ENCODE measurements at regions not wholly inside any gene's neighbourhood (a gene's known extent, or its start where the extent isn't known, plus 50 kb on each side); places are given as distances from the start of the nearest gene placed in this dataset.

DNA sequence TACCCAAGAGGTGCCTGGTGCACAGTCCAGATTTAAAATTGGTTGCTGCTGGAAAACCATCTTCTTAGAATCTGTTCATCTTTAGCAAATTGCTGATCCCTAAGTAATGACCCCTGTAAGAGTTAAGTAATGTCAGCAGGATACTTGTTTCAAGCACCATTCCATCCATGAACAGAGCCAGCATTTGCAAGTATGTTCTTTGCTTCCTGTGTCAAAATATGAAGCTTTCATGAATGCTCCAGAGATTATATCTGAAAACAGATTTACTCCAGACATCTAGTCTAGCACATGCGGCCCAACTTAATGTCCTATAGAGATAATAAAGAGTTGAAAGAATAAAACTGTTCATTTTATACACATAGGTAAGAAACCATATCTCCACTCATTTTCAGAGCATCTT is 98.7 kb upstream of the ZNF438 start:
- H3K4me3 ChIP-seq (replicated peaks; ENCODE audit: low read depth, low read length), result no peak overlapping the region
- H3K27me3 ChIP-seq (replicated peaks; ENCODE audit: control insufficient read depth, insufficient read depth, low read length), result no peaks in the 10 kb centered on the region
- no peak for DNase-seq (ENCODE audit: extremely low read depth, insufficient read length)
- no peaks in the 10 kb centered on the region for H3K36me3 ChIP-seq (ENCODE audit: control insufficient read depth, insufficient read depth, low read length)
- TF ChIP-seq, protein P1, sequence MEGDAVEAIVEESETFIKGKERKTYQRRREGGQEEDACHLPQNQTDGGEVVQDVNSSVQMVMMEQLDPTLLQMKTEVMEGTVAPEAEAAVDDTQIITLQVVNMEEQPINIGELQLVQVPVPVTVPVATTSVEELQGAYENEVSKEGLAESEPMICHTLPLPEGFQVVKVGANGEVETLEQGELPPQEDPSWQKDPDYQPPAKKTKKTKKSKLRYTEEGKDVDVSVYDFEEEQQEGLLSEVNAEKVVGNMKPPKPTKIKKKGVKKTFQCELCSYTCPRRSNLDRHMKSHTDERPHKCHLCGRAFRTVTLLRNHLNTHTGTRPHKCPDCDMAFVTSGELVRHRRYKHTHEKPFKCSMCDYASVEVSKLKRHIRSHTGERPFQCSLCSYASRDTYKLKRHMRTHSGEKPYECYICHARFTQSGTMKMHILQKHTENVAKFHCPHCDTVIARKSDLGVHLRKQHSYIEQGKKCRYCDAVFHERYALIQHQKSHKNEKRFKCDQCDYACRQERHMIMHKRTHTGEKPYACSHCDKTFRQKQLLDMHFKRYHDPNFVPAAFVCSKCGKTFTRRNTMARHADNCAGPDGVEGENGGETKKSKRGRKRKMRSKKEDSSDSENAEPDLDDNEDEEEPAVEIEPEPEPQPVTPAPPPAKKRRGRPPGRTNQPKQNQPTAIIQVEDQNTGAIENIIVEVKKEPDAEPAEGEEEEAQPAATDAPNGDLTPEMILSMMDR (IDR thresholded peaks at IDR 0.05; ENCODE audit: insufficient read depth, low read length, poor library complexity, severe bottlenecking), result no peak

DNA sequence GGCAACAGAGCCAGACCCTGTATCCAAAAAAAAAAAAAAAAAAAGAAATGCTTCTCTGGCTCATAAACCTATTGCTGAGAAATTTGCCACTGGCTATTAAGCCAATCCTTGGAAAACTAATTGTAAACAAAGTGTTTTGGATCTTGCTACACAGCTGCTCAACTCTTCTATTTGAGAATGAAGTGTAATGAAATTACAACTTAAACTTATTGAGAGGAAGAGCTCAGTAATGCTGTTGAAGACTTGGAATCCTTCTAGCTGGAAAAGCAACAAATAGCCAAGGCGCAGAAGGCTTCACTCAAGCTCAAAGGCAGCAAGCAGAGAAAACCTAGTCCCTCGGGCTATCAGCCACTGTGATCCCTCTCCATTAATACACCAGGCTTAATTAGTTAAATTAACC is 99.6 kb upstream of the ZNF438 start:
- Histone ChIP-seq H3K36me3 (ENCODE audit: control insufficient read depth, insufficient read depth, low read length) (no peaks in the 10 kb centered on the region), H3K27me3 (replicated peaks; ENCODE audit: control insufficient read depth, insufficient read depth, low read length) (no peaks in the 10 kb centered on the region), H3K4me3 (replicated peaks; ENCODE audit: low read depth, low read length) (no peak overlapping the region)
- no peak for DNase-seq (ENCODE audit: extremely low read depth, insufficient read length)
- TF ChIP-seq, protein P1 (IDR thresholded peaks at IDR 0.05; ENCODE audit: insufficient read depth, low read length, poor library complexity, severe bottlenecking), result no peak

DNA sequence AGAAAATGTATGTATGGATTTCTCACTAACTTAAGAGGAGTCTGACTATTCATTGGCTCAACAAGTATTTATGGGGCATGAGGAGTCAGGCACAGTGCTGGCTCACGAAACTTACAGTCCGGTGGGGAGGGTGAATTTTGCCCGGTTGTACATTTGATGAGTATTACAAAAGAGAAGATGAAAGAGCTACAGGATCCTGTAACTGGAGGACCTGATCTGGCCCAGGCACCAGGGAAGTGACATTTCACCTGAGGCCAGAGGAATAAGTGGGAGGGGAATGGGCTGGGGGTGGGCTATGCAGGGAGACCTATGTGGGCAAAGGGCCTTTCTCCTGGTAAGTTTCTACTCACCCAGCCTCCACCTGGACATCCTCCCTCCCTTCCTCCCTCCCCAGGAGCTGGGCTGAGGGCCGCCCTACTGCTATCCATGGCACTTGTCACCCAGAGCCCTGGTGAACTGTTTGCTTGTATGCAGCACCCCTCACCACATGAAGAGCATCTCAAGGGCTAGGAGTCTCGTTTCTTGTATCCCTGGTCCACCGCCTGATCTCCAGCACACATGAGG is 101.1 kb upstream of the ZNF438 start:
- H3K4me3 ChIP-seq (replicated peaks; ENCODE audit: low read depth, low read length), result no peak overlapping the region
- no peaks in the 10 kb centered on the region for H3K36me3 ChIP-seq (ENCODE audit: control insufficient read depth, insufficient read depth, low read length)
- no peak for DNase-seq (ENCODE audit: extremely low read depth, insufficient read length)
- no peaks in the 10 kb centered on the region for H3K27me3 ChIP-seq (replicated peaks; ENCODE audit: control insufficient read depth, insufficient read depth, low read length)
- TF ChIP-seq, protein P1 (IDR thresholded peaks at IDR 0.05; ENCODE audit: insufficient read depth, low read length, poor library complexity, severe bottlenecking), result no peak

DNA sequence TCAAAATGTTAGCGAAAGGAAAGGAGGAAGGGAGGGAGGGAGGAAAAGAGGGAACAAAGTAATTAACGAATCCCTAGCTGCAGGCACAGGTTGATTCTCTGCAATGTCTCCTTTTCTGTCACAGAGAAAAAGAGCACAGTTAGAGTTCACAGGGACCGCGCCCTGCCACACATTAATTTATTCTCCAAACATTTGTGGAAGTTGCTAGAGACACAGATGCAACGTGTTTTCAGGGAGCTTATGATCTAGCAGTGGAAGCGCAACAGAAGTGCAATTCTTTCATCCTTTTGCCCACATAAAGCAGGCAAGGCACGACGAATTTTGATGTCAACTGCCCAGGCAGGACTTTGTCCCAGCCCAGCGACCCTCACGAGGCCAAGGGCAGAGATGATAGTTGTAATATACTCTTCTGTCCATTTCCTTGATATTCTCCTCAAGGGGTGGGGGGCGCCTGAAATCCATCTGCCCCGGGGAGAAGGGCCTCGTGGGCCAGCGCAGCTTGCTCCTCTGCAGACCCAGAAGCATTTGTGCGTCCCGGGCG is 101.7 kb upstream of the ZNF438 start:
- no peak for DNase-seq (ENCODE audit: extremely low read depth, insufficient read length)
- TF ChIP-seq, protein P1 (IDR thresholded peaks at IDR 0.05; ENCODE audit: insufficient read depth, low read length, poor library complexity, severe bottlenecking), result no peak
- no peaks in the 10 kb centered on the region for H3K36me3 ChIP-seq (ENCODE audit: control insufficient read depth, insufficient read depth, low read length)
- H3K27me3 ChIP-seq (replicated peaks; ENCODE audit: control insufficient read depth, insufficient read depth, low read length), result no peaks in the 10 kb centered on the region
- H3K4me3 ChIP-seq (replicated peaks; ENCODE audit: low read depth, low read length), result peak overlapping the region; percentile 63

DNA sequence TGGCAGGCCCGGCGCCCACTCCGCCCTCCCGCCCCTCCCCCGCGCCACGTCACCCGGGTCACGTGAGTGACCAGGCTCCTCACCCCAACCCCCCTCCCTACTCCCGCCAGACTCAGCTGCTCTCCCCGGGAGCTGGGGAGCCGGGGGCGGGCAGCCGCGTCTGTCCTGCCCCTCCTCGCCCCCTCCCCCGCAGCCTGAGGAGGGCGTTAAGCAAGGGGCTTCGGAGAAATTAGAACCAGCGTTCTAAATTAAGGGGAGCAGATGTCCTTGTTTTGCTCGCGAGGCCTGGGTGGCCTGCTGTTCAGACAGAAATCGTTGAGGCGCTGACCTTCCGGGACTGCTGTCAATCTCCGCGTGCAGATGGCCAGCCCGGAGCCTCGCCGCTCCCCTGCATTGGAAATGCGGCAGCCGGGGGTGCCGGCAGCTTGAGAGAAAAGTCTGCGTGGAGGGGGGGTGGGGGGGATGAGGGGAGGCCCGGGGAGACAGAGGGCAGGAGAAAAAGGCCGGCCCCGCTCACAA is 102.2 kb upstream of the ZNF438 start:
- no peaks in the 10 kb centered on the region for H3K36me3 ChIP-seq (ENCODE audit: control insufficient read depth, insufficient read depth, low read length)
- peak overlapping the region; percentile 63 for H3K4me3 ChIP-seq (replicated peaks; ENCODE audit: low read depth, low read length)
- no peaks in the 10 kb centered on the region for H3K27me3 ChIP-seq (replicated peaks; ENCODE audit: control insufficient read depth, insufficient read depth, low read length)
- DNase-seq (ENCODE audit: extremely low read depth, insufficient read length), result peak; percentile 83
- TF ChIP-seq, protein P1 (IDR thresholded peaks at IDR 0.05; ENCODE audit: insufficient read depth, low read length, poor library complexity, severe bottlenecking), result no peak

Measured in GM06990 (cell line).